ENCODE measurements at regions not wholly inside any gene's neighbourhood (a gene's known extent, or its start where the extent isn't known, plus 50 kb on each side); places are given as distances from the start of the nearest gene placed in this dataset.

DNA sequence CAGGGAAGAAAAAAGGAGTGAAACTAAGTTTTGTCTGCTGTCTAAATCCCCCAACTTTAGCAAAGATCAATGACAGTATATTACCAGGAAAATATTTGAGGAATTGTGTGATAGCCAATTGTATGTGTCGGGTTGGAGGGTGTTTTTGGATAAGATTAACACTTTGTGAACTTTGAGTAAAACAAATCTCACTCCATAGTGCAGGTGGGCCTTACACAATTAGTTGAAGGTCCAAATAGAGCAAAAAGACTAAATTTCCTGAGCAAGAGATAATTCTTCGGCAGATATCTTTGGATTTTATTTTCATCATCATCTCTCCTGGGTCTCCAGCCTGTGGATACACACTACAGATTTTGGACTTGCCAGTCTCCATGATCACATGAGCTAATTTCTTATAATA is 152.8 kb upstream of the CWC22 start:
- Histone ChIP-seq H3K4me1 (ENCODE audit: control insufficient read depth, insufficient read depth, low read length) (no peaks in the 10 kb centered on the region), H3K27me3 (ENCODE audit: control insufficient read depth, insufficient read depth, low read length) (no peaks in the 10 kb centered on the region), H3K36me3 (ENCODE audit: control insufficient read depth, insufficient read depth, low read length) (no peaks in the 10 kb centered on the region), H3K9me3 (ENCODE audit: control insufficient read depth, insufficient read depth, low read length) (no peaks in the 10 kb centered on the region), H3K4me3 (ENCODE audit: low read depth, low read length) (no peak overlapping the region), H3K27ac (ENCODE audit: low read depth, low read length) (no peak overlapping the region)
- no peak for DNase-seq (ENCODE audit: low read depth in 4 of 6, low spot score in 6 of 6)
- no CpG with 5 or more reads among the region's 2 CpGs for WGBS (ENCODE audit: insufficient coverage)

DNA sequence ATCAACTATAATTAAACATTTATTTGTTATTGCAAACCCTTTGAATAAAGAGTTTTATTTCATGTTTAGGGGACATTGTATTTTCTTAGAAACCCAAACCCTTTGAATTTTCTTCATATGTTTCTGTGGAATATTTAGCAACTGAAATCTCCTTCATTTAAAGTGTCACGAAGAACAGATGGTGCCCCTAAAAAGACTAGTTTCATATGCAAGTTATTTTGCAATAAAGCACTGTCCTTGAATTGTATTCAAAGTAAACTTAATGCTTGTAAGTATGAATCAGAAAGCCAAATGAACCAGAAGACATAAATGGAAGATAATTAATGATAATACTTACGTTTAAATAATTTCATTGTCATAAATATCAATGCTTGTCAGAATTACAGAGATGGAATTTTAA is 151.9 kb upstream of the CWC22 start:
- no peaks in the 10 kb centered on the region for H3K4me1 ChIP-seq (ENCODE audit: control insufficient read depth, insufficient read depth, low read length)
- no peaks in the 10 kb centered on the region for H3K9me3 ChIP-seq (ENCODE audit: control insufficient read depth, insufficient read depth, low read length)
- H3K27ac ChIP-seq (ENCODE audit: low read depth, low read length), result no peak overlapping the region
- peak in 1 of 6 donors; percentile 33 for DNase-seq (ENCODE audit: low read depth in 4 of 6, low spot score in 6 of 6)
- no peaks in the 10 kb centered on the region for H3K27me3 ChIP-seq (ENCODE audit: control insufficient read depth, insufficient read depth, low read length)
- no peaks in the 10 kb centered on the region for H3K36me3 ChIP-seq (ENCODE audit: control insufficient read depth, insufficient read depth, low read length)
- no CpG with 5 or more reads among the region's 2 CpGs for WGBS (ENCODE audit: insufficient coverage)
- H3K4me3 ChIP-seq (ENCODE audit: low read depth, low read length), result no peak overlapping the region

DNA sequence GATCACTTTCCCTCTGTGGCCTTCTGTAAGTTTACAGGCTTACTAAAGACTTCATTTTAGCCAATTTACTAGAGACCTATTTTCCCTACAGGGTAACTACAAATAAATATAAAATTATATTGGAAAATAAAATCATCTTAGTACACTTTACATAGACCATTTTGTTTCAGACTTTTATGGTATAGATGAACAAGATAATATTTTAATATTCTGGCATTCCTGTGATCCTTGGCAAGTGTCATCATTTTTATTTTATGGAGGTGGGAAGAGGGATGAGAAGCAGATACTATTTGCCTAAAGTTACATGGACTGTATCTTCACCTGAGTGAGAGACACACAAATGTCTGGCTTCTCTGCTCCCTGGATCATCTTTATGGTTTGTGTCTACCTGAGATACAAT is 149.6 kb upstream of the CWC22 start:
- Histone ChIP-seq H3K27me3 (ENCODE audit: control insufficient read depth, insufficient read depth, low read length) (no peaks in the 10 kb centered on the region), H3K4me3 (ENCODE audit: low read depth, low read length) (no peak overlapping the region), H3K36me3 (ENCODE audit: control insufficient read depth, insufficient read depth, low read length) (no peaks in the 10 kb centered on the region), H3K9me3 (ENCODE audit: control insufficient read depth, insufficient read depth, low read length) (no peaks in the 10 kb centered on the region), H3K4me1 (ENCODE audit: control insufficient read depth, insufficient read depth, low read length) (no peaks in the 10 kb centered on the region), H3K27ac (ENCODE audit: low read depth, low read length) (no peak overlapping the region)
- DNase-seq (ENCODE audit: low read depth in 4 of 6, low spot score in 6 of 6), result no peak

DNA sequence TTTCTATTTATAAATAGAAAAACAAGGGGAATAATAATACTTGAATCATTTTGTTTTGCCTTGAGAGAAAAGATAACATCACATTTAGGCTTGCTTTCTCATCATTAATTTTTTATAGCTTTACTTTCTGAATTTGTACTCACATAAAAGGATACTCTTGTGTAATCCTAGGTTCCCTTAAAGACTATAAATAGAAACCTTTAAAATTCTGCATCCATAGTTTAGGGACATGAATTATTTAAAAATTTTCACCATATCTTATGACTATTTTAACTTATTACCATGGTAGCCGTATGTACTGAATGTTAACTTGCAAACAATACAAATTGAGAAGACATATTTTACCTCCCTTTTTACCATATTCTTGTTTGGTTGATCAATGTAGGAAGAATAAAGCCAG is 143.5 kb upstream of the CWC22 start:
- WGBS (ENCODE audit: insufficient coverage), result no CpG with 5 or more reads among the region's 1 CpG
- no peaks in the 10 kb centered on the region for H3K27me3 ChIP-seq (ENCODE audit: control insufficient read depth, insufficient read depth, low read length)

DNA sequence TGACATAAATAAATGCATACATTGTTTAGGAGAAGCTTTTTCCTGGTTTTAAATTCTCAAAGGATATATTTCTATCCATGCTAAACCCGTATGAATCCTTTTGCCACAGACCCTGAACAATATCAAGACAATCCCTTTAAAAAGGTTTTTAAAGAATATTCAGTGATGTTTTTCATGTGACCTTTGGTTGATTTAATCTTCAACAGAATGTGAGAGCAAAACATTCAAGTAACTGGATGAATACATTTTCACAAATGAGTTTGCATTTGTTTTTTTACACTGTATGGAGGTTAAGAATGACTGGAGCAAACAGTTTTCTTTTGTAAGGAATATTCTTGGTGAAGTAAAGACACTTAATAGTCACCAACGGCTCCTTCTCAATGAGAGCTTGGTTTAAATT is 139.4 kb upstream of the CWC22 start:
- H3K9me3 ChIP-seq (ENCODE audit: control insufficient read depth, insufficient read depth, low read length), result no peaks in the 10 kb centered on the region

More for the DNA sequence above, 143.5 kb upstream of the CWC22 start:
- H3K4me1 ChIP-seq (ENCODE audit: control insufficient read depth, insufficient read depth, low read length), result no peaks in the 10 kb centered on the region
- no peak overlapping the region for H3K27ac ChIP-seq (ENCODE audit: low read depth, low read length)
- H3K9me3 ChIP-seq (ENCODE audit: control insufficient read depth, insufficient read depth, low read length), result no peaks in the 10 kb centered on the region
- H3K36me3 ChIP-seq (ENCODE audit: control insufficient read depth, insufficient read depth, low read length), result no peaks in the 10 kb centered on the region
- no peak overlapping the region for H3K4me3 ChIP-seq (ENCODE audit: low read depth, low read length)
- no peak for DNase-seq (ENCODE audit: low read depth in 4 of 6, low spot score in 6 of 6)

DNA sequence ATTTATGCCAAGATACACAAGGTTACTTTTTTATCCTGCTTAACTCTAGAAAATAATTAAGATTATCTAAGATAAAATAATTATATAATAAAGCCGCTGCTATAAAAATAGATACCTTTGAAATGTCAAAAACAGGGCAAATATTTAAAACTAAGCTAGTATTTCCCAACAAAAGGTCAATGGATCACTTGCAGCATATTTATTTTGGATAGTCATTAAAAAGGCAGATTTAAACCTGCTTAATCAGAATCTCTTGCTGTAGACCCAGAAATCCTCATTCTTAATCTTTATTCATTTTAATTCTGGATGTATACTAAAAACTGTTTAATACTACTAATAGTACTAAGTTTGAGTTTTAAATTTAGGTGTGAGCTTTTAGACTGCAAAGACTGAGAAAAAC is 139.0 kb upstream of the CWC22 start:
- no peaks in the 10 kb centered on the region for H3K36me3 ChIP-seq (ENCODE audit: control insufficient read depth, insufficient read depth, low read length)
- no peak overlapping the region for H3K4me3 ChIP-seq (ENCODE audit: low read depth, low read length)
- H3K9me3 ChIP-seq (ENCODE audit: control insufficient read depth, insufficient read depth, low read length), result no peaks in the 10 kb centered on the region
- no peak for DNase-seq (ENCODE audit: low read depth in 4 of 6, low spot score in 6 of 6)
- no peaks in the 10 kb centered on the region for H3K4me1 ChIP-seq (ENCODE audit: control insufficient read depth, insufficient read depth, low read length)
- H3K27me3 ChIP-seq (ENCODE audit: control insufficient read depth, insufficient read depth, low read length), result no peaks in the 10 kb centered on the region
- H3K27ac ChIP-seq (ENCODE audit: low read depth, low read length), result no peak overlapping the region
- WGBS (ENCODE audit: insufficient coverage), result no CpG with 5 or more reads among the region's 1 CpG

More for the DNA sequence above, 139.4 kb upstream of the CWC22 start:
- no CpG with 5 or more reads among the region's 2 CpGs for WGBS (ENCODE audit: insufficient coverage)
- H3K27me3 ChIP-seq (ENCODE audit: control insufficient read depth, insufficient read depth, low read length), result no peaks in the 10 kb centered on the region
- no peaks in the 10 kb centered on the region for H3K36me3 ChIP-seq (ENCODE audit: control insufficient read depth, insufficient read depth, low read length)
- no peak overlapping the region for H3K27ac ChIP-seq (ENCODE audit: low read depth, low read length)
- no peak overlapping the region for H3K4me3 ChIP-seq (ENCODE audit: low read depth, low read length)
- H3K4me1 ChIP-seq (ENCODE audit: control insufficient read depth, insufficient read depth, low read length), result no peaks in the 10 kb centered on the region
- DNase-seq (ENCODE audit: low read depth in 4 of 6, low spot score in 6 of 6), result no peak

DNA sequence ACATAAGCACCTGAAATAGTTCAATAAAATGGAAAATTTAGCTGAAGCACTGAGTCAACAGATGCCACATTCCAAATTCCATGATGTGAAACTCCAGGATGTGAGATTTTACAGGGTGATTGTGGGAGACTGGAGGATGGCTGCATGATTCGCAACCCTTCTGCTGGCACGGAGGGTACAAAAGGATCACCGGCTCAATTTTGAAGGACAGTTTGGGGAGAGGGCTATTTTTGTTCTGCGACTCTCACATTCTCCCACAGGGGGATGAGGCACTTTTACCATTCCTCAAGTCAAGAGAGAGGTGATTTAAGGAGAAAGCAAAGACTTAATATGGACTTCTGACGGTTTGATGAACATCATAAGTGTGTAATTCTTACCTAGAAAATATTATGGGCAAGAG is 138.1 kb upstream of the CWC22 start:
- H3K27me3 ChIP-seq (ENCODE audit: control insufficient read depth, insufficient read depth, low read length), result no peaks in the 10 kb centered on the region

DNA sequence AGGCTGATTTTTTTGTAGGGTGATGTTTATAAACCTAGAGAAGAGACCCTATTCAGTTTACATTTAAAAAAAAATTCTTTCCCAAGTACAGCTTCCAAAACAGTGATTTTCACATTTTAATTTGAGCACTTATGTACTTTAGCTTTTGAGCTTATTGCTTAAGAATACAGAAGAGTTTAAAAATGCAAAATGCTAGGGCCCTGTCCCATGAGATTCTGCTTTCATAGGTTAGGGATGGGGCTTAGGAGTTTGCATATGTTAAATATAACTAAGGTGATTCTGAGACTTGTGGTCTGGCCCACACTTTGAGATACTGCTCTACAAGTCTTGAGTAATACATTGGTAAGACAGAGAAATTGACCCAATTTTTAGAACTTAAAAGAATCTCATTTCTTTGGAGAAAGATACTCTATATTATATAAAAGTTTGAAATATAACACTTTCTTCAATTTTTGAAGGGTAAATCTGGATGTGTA is 137.3 kb upstream of the CWC22 start:
- no peak overlapping the region for H3K27ac ChIP-seq (ENCODE audit: low read depth, low read length)
- H3K27me3 ChIP-seq (ENCODE audit: control insufficient read depth, insufficient read depth, low read length), result no peaks in the 10 kb centered on the region
- H3K36me3 ChIP-seq (ENCODE audit: control insufficient read depth, insufficient read depth, low read length), result no peaks in the 10 kb centered on the region
- H3K4me1 ChIP-seq (ENCODE audit: control insufficient read depth, insufficient read depth, low read length), result no peaks in the 10 kb centered on the region
- DNase-seq (ENCODE audit: low read depth in 4 of 6, low spot score in 6 of 6), result no peak
- no peaks in the 10 kb centered on the region for H3K9me3 ChIP-seq (ENCODE audit: control insufficient read depth, insufficient read depth, low read length)
- no peak overlapping the region for H3K4me3 ChIP-seq (ENCODE audit: low read depth, low read length)

More for the DNA sequence above, 138.1 kb upstream of the CWC22 start:
- H3K4me1 ChIP-seq (ENCODE audit: control insufficient read depth, insufficient read depth, low read length), result no peaks in the 10 kb centered on the region
- DNase-seq (ENCODE audit: low read depth in 4 of 6, low spot score in 6 of 6), result no peak
- no peak overlapping the region for H3K4me3 ChIP-seq (ENCODE audit: low read depth, low read length)
- no CpG with 5 or more reads among the region's 5 CpGs for WGBS (ENCODE audit: insufficient coverage)
- H3K36me3 ChIP-seq (ENCODE audit: control insufficient read depth, insufficient read depth, low read length), result no peaks in the 10 kb centered on the region
- H3K27ac ChIP-seq (ENCODE audit: low read depth, low read length), result no peak overlapping the region
- H3K9me3 ChIP-seq (ENCODE audit: control insufficient read depth, insufficient read depth, low read length), result no peaks in the 10 kb centered on the region

DNA sequence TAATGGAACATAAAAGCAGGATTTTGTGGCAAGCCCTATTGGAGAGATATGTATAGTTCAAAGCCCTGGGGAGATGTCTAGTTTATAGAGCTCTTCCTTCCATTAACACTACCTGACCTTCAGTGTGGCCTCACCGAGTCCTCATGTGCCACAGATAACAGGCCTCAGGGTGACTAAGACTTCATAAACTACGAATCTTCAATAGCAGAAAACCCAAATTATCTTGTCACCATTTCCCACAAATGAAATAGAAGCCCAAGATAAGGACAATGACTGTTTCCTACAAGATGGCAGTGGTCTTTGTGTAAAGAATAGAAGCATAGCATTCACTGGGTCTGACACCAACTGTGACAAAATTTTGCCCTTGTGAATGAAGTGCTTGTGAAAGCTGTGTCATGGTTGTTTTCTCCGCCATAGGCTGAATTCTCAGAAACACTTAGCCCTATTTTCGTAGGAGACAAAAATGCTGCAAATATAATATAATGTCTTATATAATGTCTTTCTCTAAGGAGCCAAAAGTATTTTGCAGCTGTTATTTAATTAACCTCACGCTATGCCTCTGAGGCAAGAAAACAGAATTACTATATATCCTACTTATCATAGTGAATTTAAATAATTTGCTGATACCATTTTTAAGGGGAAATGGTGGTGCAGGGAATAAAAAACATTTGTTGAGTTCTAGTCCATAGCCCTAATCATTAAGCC is 136.7 kb upstream of the CWC22 start:
- H3K36me3 ChIP-seq (ENCODE audit: control insufficient read depth, insufficient read depth, low read length), result no peaks in the 10 kb centered on the region
- H3K27me3 ChIP-seq (ENCODE audit: control insufficient read depth, insufficient read depth, low read length), result no peaks in the 10 kb centered on the region
- 34% methylated on average over 2 of the region's 5 CpGs for WGBS (ENCODE audit: insufficient coverage)
- no peaks in the 10 kb centered on the region for H3K9me3 ChIP-seq (ENCODE audit: control insufficient read depth, insufficient read depth, low read length)
- peak in 1 of 6 donors; percentile 73 for DNase-seq (ENCODE audit: low read depth in 4 of 6, low spot score in 6 of 6)
- H3K4me1 ChIP-seq (ENCODE audit: control insufficient read depth, insufficient read depth, low read length), result no peaks in the 10 kb centered on the region
- H3K27ac ChIP-seq (ENCODE audit: low read depth, low read length), result no peak overlapping the region
- H3K4me3 ChIP-seq (ENCODE audit: low read depth, low read length), result no peak overlapping the region

DNA sequence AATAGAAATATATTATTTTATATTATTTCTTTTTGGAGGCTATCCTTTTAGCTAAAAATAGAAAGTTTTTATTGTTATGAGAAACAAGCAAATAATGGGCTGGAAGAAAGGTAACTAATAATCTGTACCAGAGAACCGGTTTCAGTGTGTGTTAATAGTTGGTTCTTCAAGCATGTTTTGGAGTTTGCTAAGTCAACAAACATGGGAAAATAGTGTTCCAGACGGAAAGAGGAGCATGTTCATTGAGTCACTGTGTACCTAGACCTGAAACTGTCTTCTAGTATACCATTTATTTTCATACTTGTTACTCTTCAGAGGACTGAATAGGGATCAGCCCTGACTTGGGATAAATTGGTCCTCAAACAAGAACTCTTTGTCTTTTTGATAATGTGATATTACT is 134.5 kb upstream of the CWC22 start:
- H3K9me3 ChIP-seq (ENCODE audit: control insufficient read depth, insufficient read depth, low read length), result no peaks in the 10 kb centered on the region
- WGBS (ENCODE audit: insufficient coverage), result 80% methylated on average over 1 of the region's 2 CpGs

More for the DNA sequence above, 134.5 kb upstream of the CWC22 start:
- no peaks in the 10 kb centered on the region for H3K27me3 ChIP-seq (ENCODE audit: control insufficient read depth, insufficient read depth, low read length)
- H3K27ac ChIP-seq (ENCODE audit: low read depth, low read length), result no peak overlapping the region
- no peak for DNase-seq (ENCODE audit: low read depth in 4 of 6, low spot score in 6 of 6)
- H3K36me3 ChIP-seq (ENCODE audit: control insufficient read depth, insufficient read depth, low read length), result no peaks in the 10 kb centered on the region
- H3K4me3 ChIP-seq (ENCODE audit: low read depth, low read length), result no peak overlapping the region
- no peaks in the 10 kb centered on the region for H3K4me1 ChIP-seq (ENCODE audit: control insufficient read depth, insufficient read depth, low read length)
